Upper lobe of left lung (tissue), 6 donors: ENCODE measurements at regions not wholly inside any gene's neighbourhood (a gene's known extent, or its start where the extent isn't known, plus 50 kb on each side); places are given as distances from the start of the nearest gene placed in this dataset.

Experiments used
- ATAC-seq, 2 donors: fragments of 200-7000 bp; cut with Tn5 transposase; one replicate each; pipeline ENCODE4 v1.9.1; 2022; ENCODE audit warnings: mild to moderate bottlenecking in 2 of 2, moderate library complexity in 2 of 2; ENCODE audit not compliant: low FRiP score in 2 of 2
- DNase-seq, 2 donors: peaks; one replicate each; pipeline ENCODE4 v3.0.0-alpha.2; 2019 to 2020
- H3K27ac ChIP-seq, 4 donors: fragments of 200-600 bp; sonication (generic); one replicate each; pipeline ENCODE4 v1.5.1; 2016 to 2019
- H3K27me3 ChIP-seq, 4 donors: fragments of 200-600 bp; sonication (generic); one replicate each; pipeline ENCODE4 v1.5.1; 2017 to 2019
- H3K36me3 ChIP-seq, 4 donors: fragments of 200-600 bp; sonication (generic); one replicate each; pipeline ENCODE4 v1.5.1; 2016 to 2019
- H3K4me1 ChIP-seq, 4 donors: fragments of 200-600 bp; sonication (generic); one replicate each; pipeline ENCODE4 v1.5.1; 2018 to 2019
- H3K4me3 ChIP-seq, 4 donors: fragments of 200-600 bp; sonication (generic); one replicate each; pipeline ENCODE4 v1.5.1; 2017 to 2019; ENCODE audit warnings: mild to moderate bottlenecking in 2 of 4, moderate library complexity in 1 of 4
- H3K9me3 ChIP-seq, 4 donors: fragments of 200-600 bp; sonication (generic); one replicate each; pipeline ENCODE4 v1.5.1; 2018 to 2019
- EP300 ChIP-seq, 4 donors: sonication (generic); formaldehyde crosslinking; IDR thresholded peaks; one replicate each; pipeline ENCODE4 v1.5.1; 2017; ENCODE audit warnings: antibody characterized with exemption in 4 of 4, control low read depth in 2 of 4
- POLR2A ChIP-seq, 4 donors: fragments of 450-650 bp; IDR thresholded peaks; one replicate each; pipeline ENCODE4 v1.5.1; 2016 to 2017; ENCODE audit warnings: antibody characterized with exemption in 4 of 4, mild to moderate bottlenecking in 2 of 4
- POLR2AphosphoS5 ChIP-seq, 2 donors: sonication (generic); formaldehyde crosslinking; IDR thresholded peaks; one replicate each; pipeline ENCODE4 v1.5.1; 2017; ENCODE audit warnings: antibody characterized with exemption in 2 of 2
- WGBS, 2 donors: methylation state at CpG; one replicate each; pipeline ENCODE4 v1.1.5; 2017 to 2018; 5-methylcytosine and 5-hydroxymethylcytosine counted together
- TF ChIP-seq, protein P1 (sequence below), 6 experiments: fragments of 450-650 bp in 4 of 6; fragments of 200-600 bp in 2 of 6; sonication (generic) in 2 of 6; IDR thresholded peaks; one replicate each; pipeline ENCODE4 v1.5.1; 2016 to 2019; ENCODE audit warnings: antibody characterized with exemption in 6 of 6
- donor health status: DM: no; HTN: no; CAD: no; lungs with moderate emphysema.
- donor health status: DM: no; HTN: yes; CAD: no; lungs with severe emphysema.

DNA sequence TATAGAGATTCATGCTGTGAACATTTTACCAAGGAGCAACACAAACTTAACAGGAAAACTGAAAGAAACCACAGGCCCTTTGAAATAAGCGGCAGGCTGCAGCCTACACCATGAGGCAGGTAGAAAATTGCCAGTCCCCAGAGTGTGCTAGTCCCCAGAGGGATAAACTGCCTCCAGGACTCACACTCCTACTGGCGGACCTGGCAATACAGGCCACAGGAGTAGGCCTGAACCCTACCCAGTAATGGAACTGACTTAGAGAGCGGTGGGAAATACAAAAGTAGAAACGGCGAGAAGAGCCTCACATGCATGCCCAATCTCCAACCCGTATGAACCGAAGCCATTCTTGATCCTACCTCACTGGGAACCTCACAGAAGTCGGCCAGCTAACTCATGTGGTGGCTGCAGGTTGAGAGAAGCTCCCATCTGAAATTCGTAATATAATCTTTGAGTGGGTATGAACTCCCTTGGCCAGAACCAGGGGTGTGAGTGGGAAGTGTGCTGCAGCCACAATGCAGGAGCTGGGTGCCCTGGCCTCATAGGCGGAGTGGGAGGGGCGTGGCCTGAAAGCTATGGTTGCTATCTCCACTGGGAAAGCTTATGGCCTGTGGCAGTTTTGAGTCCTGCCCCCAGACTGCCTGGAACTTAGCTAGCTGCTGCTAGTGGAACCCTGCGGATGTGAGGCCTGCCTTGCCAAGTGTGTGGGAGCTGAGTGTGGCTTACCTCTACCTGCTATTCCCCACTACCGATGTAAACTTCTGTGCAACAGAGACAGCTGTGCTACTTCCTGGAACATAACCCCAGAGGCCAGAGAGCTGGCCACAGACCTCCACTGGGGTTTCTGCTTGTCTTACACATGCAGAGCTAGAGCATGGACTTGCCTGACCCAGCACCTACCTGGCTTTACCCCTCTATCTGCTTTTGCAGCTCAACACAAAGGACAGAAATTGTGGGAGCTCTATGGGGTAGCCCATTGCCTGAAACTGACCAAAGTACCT, 146.5 kb upstream of the COL21A1 start:
- Histone ChIP-seq H3K4me1 (no peaks in the 10 kb centered on the region), H3K4me3 (no peak overlapping the region), H3K27me3 (no peaks in the 10 kb centered on the region), H3K36me3 (no peaks in the 10 kb centered on the region), H3K9me3 (no peaks in the 10 kb centered on the region), H3K27ac (no peak overlapping the region)
- DNase-seq (no peak), ATAC-seq (no peak)
- 94 to 97% methylated on average over 12 to 13 of the region's 13 CpGs for WGBS, 2 donors
- TF ChIP-seq, protein P1, sequence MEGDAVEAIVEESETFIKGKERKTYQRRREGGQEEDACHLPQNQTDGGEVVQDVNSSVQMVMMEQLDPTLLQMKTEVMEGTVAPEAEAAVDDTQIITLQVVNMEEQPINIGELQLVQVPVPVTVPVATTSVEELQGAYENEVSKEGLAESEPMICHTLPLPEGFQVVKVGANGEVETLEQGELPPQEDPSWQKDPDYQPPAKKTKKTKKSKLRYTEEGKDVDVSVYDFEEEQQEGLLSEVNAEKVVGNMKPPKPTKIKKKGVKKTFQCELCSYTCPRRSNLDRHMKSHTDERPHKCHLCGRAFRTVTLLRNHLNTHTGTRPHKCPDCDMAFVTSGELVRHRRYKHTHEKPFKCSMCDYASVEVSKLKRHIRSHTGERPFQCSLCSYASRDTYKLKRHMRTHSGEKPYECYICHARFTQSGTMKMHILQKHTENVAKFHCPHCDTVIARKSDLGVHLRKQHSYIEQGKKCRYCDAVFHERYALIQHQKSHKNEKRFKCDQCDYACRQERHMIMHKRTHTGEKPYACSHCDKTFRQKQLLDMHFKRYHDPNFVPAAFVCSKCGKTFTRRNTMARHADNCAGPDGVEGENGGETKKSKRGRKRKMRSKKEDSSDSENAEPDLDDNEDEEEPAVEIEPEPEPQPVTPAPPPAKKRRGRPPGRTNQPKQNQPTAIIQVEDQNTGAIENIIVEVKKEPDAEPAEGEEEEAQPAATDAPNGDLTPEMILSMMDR (IDR thresholded peaks at IDR 0.05) = no peak
- TF ChIP-seq POLR2AphosphoS5 (IDR thresholded peaks at IDR 0.05) = no peak
- TF ChIP-seq POLR2A (IDR thresholded peaks at IDR 0.05) = no peak
- no peak for TF ChIP-seq EP300 (IDR thresholded peaks at IDR 0.05)

DNA sequence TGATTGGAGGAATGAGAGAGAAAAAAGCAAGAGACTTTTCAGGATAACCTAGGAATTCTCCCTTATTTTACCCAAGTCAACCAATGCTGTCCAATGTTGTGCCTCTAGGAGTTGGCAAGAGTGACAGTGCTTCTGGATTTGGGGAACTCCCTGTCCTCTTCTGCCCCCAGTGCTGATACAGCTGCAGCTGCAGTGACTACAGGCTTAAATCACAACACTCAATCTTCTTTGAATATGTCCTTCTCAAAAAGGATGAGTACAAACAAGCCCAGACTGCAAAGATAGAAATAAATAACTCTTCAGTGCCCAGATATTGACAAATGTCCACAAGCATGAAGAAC, 141.0 kb upstream of the COL21A1 start:
- Histone ChIP-seq H3K36me3 (no peaks in the 10 kb centered on the region), H3K9me3 (no peaks in the 10 kb centered on the region), H3K27ac (no peak overlapping the region), H3K4me1 (peaks cover 0 to 15% (median 3%) of the 10 kb centered on the region in 4 donors), H3K27me3 (no peaks in the 10 kb centered on the region), H3K4me3 (no peak overlapping the region)
- DNase-seq (no peak), ATAC-seq (peak in 1 of 2 donors; percentile 40)
- no peak for TF ChIP-seq POLR2AphosphoS5 (IDR thresholded peaks at IDR 0.05)

DNA sequence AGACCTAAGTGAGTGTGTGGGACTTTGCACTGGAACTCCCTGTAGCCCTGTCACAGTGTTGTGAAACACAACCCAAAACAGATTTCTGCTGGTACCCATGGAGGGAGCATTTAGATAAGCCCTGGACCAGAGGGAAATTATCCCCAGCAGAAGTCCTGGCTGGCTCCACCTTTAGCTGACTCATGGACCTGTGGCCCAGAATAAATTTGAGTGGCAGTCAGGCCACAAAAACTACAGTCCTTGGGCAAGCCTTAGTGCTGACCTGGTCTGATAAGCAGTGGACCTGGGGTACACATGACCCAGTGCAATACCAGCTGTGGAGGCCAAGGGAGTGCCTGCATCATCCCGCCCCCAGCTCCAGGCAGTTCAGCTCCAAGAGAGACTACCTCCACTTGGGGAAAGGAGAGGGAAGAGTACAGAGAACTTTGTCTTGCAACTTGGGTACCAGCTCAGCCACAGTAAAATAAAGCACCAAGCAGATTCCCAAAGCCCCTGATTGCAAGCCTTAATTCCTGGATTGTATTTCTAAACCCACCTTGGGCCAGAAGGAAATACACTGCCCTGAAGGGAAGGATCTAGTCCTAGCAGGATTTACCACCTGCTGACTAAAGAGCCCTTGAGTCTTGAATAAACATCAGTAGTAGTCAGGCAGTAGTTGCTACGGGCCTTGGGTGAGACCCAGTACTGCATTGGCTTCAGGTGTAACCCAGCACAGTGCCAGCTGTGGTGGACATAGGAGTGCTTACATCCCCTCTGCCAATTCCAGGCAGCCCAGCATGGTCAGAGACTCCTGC, 140.4 kb upstream of the COL21A1 start:
- Histone ChIP-seq H3K4me3 (no peak overlapping the region), H3K27me3 (no peaks in the 10 kb centered on the region), H3K27ac (no peak overlapping the region), H3K36me3 (no peaks in the 10 kb centered on the region), H3K4me1 (peaks cover 0 to 15% (median 3%) of the 10 kb centered on the region in 4 donors), H3K9me3 (no peaks in the 10 kb centered on the region)
- DNase-seq = peak in 1 of 2 donors; percentile 68
- peak; percentile 68 to 88 for ATAC-seq
- TF ChIP-seq POLR2A (IDR thresholded peaks at IDR 0.05) (no peak), POLR2AphosphoS5 (IDR thresholded peaks at IDR 0.05) (no peak), EP300 (IDR thresholded peaks at IDR 0.05) (no peak)
- TF ChIP-seq, protein P1 (IDR thresholded peaks at IDR 0.05) = no peak
- WGBS, 2 donors = 50 to 79% methylated on average over 1 to 2 of the region's 2 CpGs

DNA sequence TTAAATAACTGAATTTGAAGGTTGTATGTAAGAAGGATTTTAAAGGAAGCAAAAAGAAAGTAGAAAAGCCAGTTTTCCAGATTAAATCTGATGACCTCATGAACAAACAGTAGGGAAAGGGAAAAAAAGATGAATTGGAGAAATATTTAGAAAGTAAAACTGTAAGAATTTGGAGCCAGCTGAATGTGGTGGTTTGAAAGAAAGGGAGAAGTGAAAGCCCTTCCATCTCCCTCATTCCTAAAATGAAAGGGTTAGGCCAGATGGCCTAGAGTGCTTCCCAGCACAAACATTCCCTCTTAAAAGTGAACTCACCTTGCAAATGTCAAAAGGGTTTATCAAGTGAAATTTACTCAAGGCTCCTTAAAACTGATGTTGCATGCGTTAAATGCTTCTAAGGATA, 139.3 kb upstream of the COL21A1 start:
- H3K4me1 ChIP-seq = peaks cover 0 to 15% (median 3%) of the 10 kb centered on the region in 4 donors
- ATAC-seq = no peak
- whole genome bisulfite sequencing, 2 donors = 72 to 90% methylated on average over 1 of the region's 1 CpG

More for the DNA sequence above, 139.3 kb upstream of the COL21A1 start:
- H3K36me3 ChIP-seq = no peaks in the 10 kb centered on the region
- H3K27me3 ChIP-seq = no peaks in the 10 kb centered on the region
- H3K4me3 ChIP-seq = no peak overlapping the region
- no peak for TF ChIP-seq EP300 (IDR thresholded peaks at IDR 0.05)
- TF ChIP-seq POLR2A (IDR thresholded peaks at IDR 0.05) = no peak
- no peak for TF ChIP-seq POLR2AphosphoS5 (IDR thresholded peaks at IDR 0.05)
- TF ChIP-seq, protein P1 (IDR thresholded peaks at IDR 0.05) = no peak
- no peak for DNase-seq
- H3K27ac ChIP-seq = no peak overlapping the region
- H3K9me3 ChIP-seq = no peaks in the 10 kb centered on the region
